Tibial nerve (tissue), 4 donors: ENCODE measurements at regions not wholly inside any gene's neighbourhood (a gene's known extent, or its start where the extent isn't known, plus 50 kb on each side); places are given as distances from the start of the nearest gene placed in this dataset.

Source experiments
- CTCF ChIP-seq, 5 experiments: fragments of 200-600 bp in 3 of 5; fragments of 450-650 bp in 2 of 5; sonication (generic) in 3 of 5; IDR thresholded peaks; one replicate each; pipeline ENCODE4 v1.5.1; 2016 to 2019; ENCODE audit warnings: antibody characterized with exemption in 5 of 5, mild to moderate bottlenecking in 3 of 5, moderate library complexity in 2 of 5
- EP300 ChIP-seq, 2 donors: sonication (generic); formaldehyde crosslinking; IDR thresholded peaks; one replicate each; pipeline ENCODE4 v1.6.1; 2017; ENCODE audit warnings: antibody characterized with exemption in 2 of 2, mild to moderate bottlenecking in 1 of 2
- POLR2A ChIP-seq, 2 donors: fragments of 450-650 bp; IDR thresholded peaks; one replicate each; pipeline ENCODE4 v1.6.1; 2017; ENCODE audit warnings: antibody characterized with exemption in 2 of 2, mild to moderate bottlenecking in 2 of 2, moderate library complexity in 2 of 2

GRCh38 chr1:68324316-68324715 lies 92.0 kb upstream of the WLS start:
- TF ChIP-seq CTCF (IDR thresholded peaks at IDR 0.05) (no peak), EP300 (IDR thresholded peaks at IDR 0.05) (no peak), POLR2A (IDR thresholded peaks at IDR 0.05) (no peak)
